ENCODE measurements at regions not wholly inside any gene's neighbourhood (a gene's known extent, or its start where the extent isn't known, plus 50 kb on each side); places are given as distances from the start of the nearest gene placed in this dataset.

- no peak overlapping the region for H3K27ac ChIP-seq (ENCODE audit: low read depth, low read length)
- no peak overlapping the region for H3K4me2 ChIP-seq (ENCODE audit: insufficient read depth, low read length)
- H3K79me2 ChIP-seq (ENCODE audit: insufficient read depth, low read length): no peaks in the 10 kb centered on the region
- H3K36me3 ChIP-seq (ENCODE audit: insufficient read depth, low read length): no peaks in the 10 kb centered on the region
- no peaks in the 10 kb centered on the region for H3K27me3 ChIP-seq (ENCODE audit: insufficient read depth, low read length)
- H3K4me3 ChIP-seq (ENCODE audit: insufficient read depth, low read length): no peak overlapping the region
- H2AFZ ChIP-seq (ENCODE audit: low read length): no peak overlapping the region
- H4K20me1 ChIP-seq (ENCODE audit: insufficient read depth, low read length): no peaks in the 10 kb centered on the region
- peaks cover 4% of the 10 kb centered on the region for H3K9me3 ChIP-seq (ENCODE audit: low read depth, low read length)
- peak; percentile 17 for DNase-seq (ENCODE audit: insufficient read length, low spot score, missing footprints)
- no peaks in the 10 kb centered on the region for H3K4me1 ChIP-seq (ENCODE audit: insufficient read depth, low read length)
- TF ChIP-seq CTCF (IDR thresholded peaks at IDR 0.05; ENCODE audit: extremely low read depth, low read depth, low read length): no peak
Measured at GRCh38 chr10:53690524-53691240, 918.1 kb upstream of the MBL2 start.

GRCh38 chr10:53687800-53688199 is 915.2 kb upstream of the MBL2 start:
- no peak overlapping the region for H2AFZ ChIP-seq (ENCODE audit: low read length)
- H3K4me1 ChIP-seq (ENCODE audit: insufficient read depth, low read length): no peaks in the 10 kb centered on the region
- no peak for DNase-seq (ENCODE audit: insufficient read length, low spot score, missing footprints)
- no peaks in the 10 kb centered on the region for H3K79me2 ChIP-seq (ENCODE audit: insufficient read depth, low read length)
- H3K4me2 ChIP-seq (ENCODE audit: insufficient read depth, low read length): no peak overlapping the region
- H3K4me3 ChIP-seq (ENCODE audit: insufficient read depth, low read length): no peak overlapping the region
- H3K36me3 ChIP-seq (ENCODE audit: insufficient read depth, low read length): no peaks in the 10 kb centered on the region
- H3K27me3 ChIP-seq (ENCODE audit: insufficient read depth, low read length): no peaks in the 10 kb centered on the region
- no peaks in the 10 kb centered on the region for H3K9me3 ChIP-seq (ENCODE audit: low read depth, low read length)
- no peaks in the 10 kb centered on the region for H4K20me1 ChIP-seq (ENCODE audit: insufficient read depth, low read length)
- no peak overlapping the region for H3K27ac ChIP-seq (ENCODE audit: low read depth, low read length)
- no peak for TF ChIP-seq CTCF (IDR thresholded peaks at IDR 0.05; ENCODE audit: extremely low read depth, low read depth, low read length)

- Histone ChIP-seq H3K79me2 (ENCODE audit: insufficient read depth, low read length) (no peaks in the 10 kb centered on the region), H3K27ac (ENCODE audit: low read depth, low read length) (no peak overlapping the region), H3K4me2 (ENCODE audit: insufficient read depth, low read length) (no peak overlapping the region), H4K20me1 (ENCODE audit: insufficient read depth, low read length) (no peaks in the 10 kb centered on the region), H2AFZ (ENCODE audit: low read length) (no peak overlapping the region), H3K27me3 (ENCODE audit: insufficient read depth, low read length) (no peaks in the 10 kb centered on the region), H3K9me3 (ENCODE audit: low read depth, low read length) (no peaks in the 10 kb centered on the region), H3K36me3 (ENCODE audit: insufficient read depth, low read length) (no peaks in the 10 kb centered on the region), H3K4me1 (ENCODE audit: insufficient read depth, low read length) (no peaks in the 10 kb centered on the region), H3K4me3 (ENCODE audit: insufficient read depth, low read length) (no peak overlapping the region)
- no peak for TF ChIP-seq CTCF (IDR thresholded peaks at IDR 0.05; ENCODE audit: extremely low read depth, low read depth, low read length)
- DNase-seq (ENCODE audit: insufficient read length, low spot score, missing footprints): no peak
Measured at GRCh38 chr10:53682885-53683284, 910.3 kb upstream of the MBL2 start.

GRCh38 chr10:53682458-53682857 is 909.9 kb upstream of the MBL2 start:
- H4K20me1 ChIP-seq (ENCODE audit: insufficient read depth, low read length): no peaks in the 10 kb centered on the region
- H2AFZ ChIP-seq (ENCODE audit: low read length): no peak overlapping the region
- no peak for TF ChIP-seq CTCF (IDR thresholded peaks at IDR 0.05; ENCODE audit: extremely low read depth, low read depth, low read length)
- no peaks in the 10 kb centered on the region for H3K36me3 ChIP-seq (ENCODE audit: insufficient read depth, low read length)
- no peak overlapping the region for H3K4me2 ChIP-seq (ENCODE audit: insufficient read depth, low read length)
- H3K27ac ChIP-seq (ENCODE audit: low read depth, low read length): no peak overlapping the region
- no peak overlapping the region for H3K4me3 ChIP-seq (ENCODE audit: insufficient read depth, low read length)
- no peak for DNase-seq (ENCODE audit: insufficient read length, low spot score, missing footprints)
- H3K4me1 ChIP-seq (ENCODE audit: insufficient read depth, low read length): no peaks in the 10 kb centered on the region
- no peaks in the 10 kb centered on the region for H3K79me2 ChIP-seq (ENCODE audit: insufficient read depth, low read length)
- no peaks in the 10 kb centered on the region for H3K27me3 ChIP-seq (ENCODE audit: insufficient read depth, low read length)
- no peaks in the 10 kb centered on the region for H3K9me3 ChIP-seq (ENCODE audit: low read depth, low read length)

All from osteoblast (primary cell).